Thoracic aorta (tissue), 2 donors: ENCODE measurements at regions not wholly inside any gene's neighbourhood (a gene's known extent, or its start where the extent isn't known, plus 50 kb on each side); places are given as distances from the start of the nearest gene placed in this dataset.
"Not testable (repeated sequence)": the region's sequence is repeated elsewhere in the genome, so short reads cannot be mapped to it uniquely, and the experiment has no call there.

Source experiments
- ATAC-seq: fragments of 150-250 bp; one replicate; pipeline ENCODE4 v1.8.0; 2017; ENCODE audit warnings: low read depth; ENCODE audit not compliant: insufficient number of reproducible peaks, low FRiP score
- DNase-seq: peaks from one replicate; pipeline ENCODE4 v3.0.0-alpha.2; 2020; ENCODE audit warnings: low spot score
- H3K27ac ChIP-seq, 2 donors: fragments of 200-600 bp; sonication (generic); 1 replicate in 1 of 2; 2 replicates in 1 of 2; pipeline ENCODE4 v1.5.1; 2016; ENCODE audit warnings: mild to moderate bottlenecking in 2 of 2, moderate library complexity in 2 of 2
- H3K27me3 ChIP-seq: fragments of 200-600 bp; sonication (generic); replicated peaks from 2 replicates; pipeline ENCODE4 v1.6.0; 2016; ENCODE audit warnings: mild to moderate bottlenecking; ENCODE audit not compliant: insufficient read depth
- H3K36me3 ChIP-seq: fragments of 200-600 bp; sonication (generic); one replicate; pipeline ENCODE4 v1.5.1; 2016
- H3K4me1 ChIP-seq, 2 donors: fragments of 200-600 bp; sonication (generic); 1 replicate in 1 of 2; 2 replicates in 1 of 2; pipeline versions ENCODE4 v1.5.1 to v1.6.0; 2016; ENCODE audit warnings: low read depth in 2 of 2, mild to moderate bottlenecking in 1 of 2; ENCODE audit not compliant: control insufficient read depth in 1 of 2
- H3K4me3 ChIP-seq: fragments of 200-600 bp; sonication (generic); 2 replicates; pipeline ENCODE4 v1.5.1; 2016; ENCODE audit warnings: mild to moderate bottlenecking
- H3K9me3 ChIP-seq: fragments of 200-600 bp; sonication (generic); 2 replicates; pipeline ENCODE4 v1.5.1; 2016
- TF ChIP-seq, protein P1 (sequence below): fragments of 200-600 bp; sonication (generic); IDR thresholded peaks from one replicate; pipeline ENCODE4 v1.5.1; 2019; ENCODE audit warnings: antibody characterized with exemption

DNA sequence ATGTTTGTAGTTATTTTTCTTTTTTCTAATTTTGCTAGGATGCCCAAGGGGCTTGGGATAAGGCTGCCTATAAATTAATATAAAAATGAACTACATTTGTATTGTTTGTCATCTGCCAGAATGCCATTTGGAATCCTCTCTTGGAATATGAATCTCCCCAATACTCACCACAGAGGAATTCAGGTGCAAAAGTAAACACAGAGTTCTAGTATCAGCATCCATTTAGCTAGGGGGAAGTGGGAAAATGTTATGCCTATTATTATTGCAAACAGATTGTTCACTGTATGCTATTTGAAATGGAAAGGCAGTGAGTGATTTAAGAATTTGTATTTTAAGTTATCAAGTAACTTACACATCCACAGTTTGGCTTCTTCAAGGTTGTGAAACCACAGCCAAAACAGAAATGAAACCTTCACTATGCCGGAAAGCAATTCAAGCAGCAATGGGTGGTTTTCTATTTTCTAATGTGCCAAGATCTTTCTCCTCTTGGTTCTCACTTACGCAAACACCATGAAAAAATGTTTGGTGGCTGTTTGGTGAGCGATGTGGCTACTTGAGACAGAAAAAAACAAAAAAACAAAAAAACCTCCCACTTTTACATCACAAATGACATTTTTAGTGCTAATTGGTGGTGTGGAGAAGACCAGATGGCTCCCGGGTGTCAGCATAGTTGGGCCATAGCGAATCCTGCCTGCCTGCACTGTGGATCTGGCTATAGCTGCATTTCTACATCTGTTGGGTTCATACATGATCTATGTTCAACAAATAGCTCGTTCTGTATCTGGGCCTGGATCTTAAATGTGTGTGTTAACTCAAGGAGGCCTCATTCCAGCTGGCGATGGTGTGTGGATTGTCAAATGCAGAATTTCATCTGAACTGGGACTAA, 200.8 kb upstream of the GIMD1 start:
- Histone ChIP-seq H3K36me3 (no peaks in the 10 kb centered on the region), H3K4me1 (no peaks in the 10 kb centered on the region), H3K27me3 (no peaks in the 10 kb centered on the region), H3K27ac (peak overlapping the region in 1 of 2 donors; percentile 28), H3K9me3 (no peaks in the 10 kb centered on the region), H3K4me3 (peak overlapping the region; percentile 7)
- TF ChIP-seq, protein P1, sequence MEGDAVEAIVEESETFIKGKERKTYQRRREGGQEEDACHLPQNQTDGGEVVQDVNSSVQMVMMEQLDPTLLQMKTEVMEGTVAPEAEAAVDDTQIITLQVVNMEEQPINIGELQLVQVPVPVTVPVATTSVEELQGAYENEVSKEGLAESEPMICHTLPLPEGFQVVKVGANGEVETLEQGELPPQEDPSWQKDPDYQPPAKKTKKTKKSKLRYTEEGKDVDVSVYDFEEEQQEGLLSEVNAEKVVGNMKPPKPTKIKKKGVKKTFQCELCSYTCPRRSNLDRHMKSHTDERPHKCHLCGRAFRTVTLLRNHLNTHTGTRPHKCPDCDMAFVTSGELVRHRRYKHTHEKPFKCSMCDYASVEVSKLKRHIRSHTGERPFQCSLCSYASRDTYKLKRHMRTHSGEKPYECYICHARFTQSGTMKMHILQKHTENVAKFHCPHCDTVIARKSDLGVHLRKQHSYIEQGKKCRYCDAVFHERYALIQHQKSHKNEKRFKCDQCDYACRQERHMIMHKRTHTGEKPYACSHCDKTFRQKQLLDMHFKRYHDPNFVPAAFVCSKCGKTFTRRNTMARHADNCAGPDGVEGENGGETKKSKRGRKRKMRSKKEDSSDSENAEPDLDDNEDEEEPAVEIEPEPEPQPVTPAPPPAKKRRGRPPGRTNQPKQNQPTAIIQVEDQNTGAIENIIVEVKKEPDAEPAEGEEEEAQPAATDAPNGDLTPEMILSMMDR = no peak
- ATAC-seq (no peak), DNase-seq (no peak)

DNA sequence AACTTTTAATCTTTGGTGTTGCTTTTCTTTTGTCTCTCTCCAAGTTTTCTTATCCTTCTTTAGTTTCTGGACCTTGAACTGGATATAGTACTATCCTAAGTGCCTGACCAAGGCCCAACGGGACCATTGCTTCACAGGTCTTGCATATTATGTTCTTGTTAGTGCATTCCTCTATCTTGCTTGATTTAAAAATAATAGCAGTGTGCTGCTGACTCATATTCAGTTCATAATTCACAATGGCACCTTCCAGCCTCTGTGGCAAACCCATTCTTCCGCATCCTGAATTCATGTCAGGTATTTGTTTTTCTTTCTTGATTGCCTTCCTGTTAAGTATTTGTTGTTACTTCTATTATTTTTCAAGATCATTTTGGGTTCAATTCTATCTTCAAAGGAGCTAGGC, 197.1 kb upstream of the GIMD1 start:
- TF ChIP-seq, protein P1 = no peak
- ATAC-seq (no peak), DNase-seq (no peak)
- H3K9me3 ChIP-seq = no peaks in the 10 kb centered on the region
- no peak overlapping the region for H3K4me3 ChIP-seq
- no peaks in the 10 kb centered on the region for H3K4me1 ChIP-seq
- no peaks in the 10 kb centered on the region for H3K36me3 ChIP-seq
- peak overlapping the region in 1 of 2 donors; percentile 1 for H3K27ac ChIP-seq
- no peaks in the 10 kb centered on the region for H3K27me3 ChIP-seq

DNA sequence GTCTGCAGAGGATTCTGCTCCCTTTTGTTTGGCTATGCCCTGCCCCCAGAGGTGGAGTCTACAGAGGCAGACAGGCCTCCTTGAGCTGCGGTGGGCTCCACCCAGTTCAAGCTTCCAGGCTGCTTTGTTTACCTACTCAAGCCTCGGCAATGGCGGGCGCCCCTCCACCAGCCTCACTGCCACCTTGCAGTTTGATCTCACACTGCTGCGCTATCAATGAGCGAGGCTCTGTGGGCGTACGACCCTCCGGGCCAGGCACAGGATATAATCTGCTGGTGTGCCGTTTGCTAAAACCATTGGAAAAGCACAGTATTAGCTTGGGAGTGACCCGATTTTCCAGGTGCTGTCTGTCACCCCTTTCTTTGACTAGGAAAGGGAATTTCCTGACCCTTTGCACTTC, 195.1 kb upstream of the GIMD1 start:
- not testable (repeated sequence) for H3K4me1 ChIP-seq, DNase-seq, H3K27ac ChIP-seq, H3K9me3 ChIP-seq, H3K27me3 ChIP-seq, H3K36me3 ChIP-seq, H3K4me3 ChIP-seq, ATAC-seq

DNA sequence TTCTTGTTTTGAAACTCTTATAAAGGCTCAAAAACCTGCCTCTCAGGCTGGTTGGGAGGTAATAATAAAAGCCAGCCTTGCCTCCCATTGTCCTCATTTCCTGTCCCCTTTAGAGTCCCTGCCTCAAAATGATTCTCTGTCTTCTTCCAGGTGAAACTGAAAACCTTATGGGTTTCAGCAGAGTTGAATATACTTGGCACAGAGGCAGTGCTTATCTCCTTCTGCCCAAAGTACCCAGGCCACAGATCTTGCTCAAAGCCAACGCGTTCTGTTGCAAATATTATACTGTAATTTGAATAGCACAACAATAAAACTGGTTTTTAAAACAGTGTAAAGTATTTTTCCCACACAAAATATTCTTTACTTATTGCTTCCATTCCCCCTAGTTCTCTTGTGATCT, 183.1 kb upstream of the GIMD1 start:
- Histone ChIP-seq H3K4me3 (no peak overlapping the region), H3K27ac (no peak overlapping the region), H3K27me3 (no peaks in the 10 kb centered on the region), H3K36me3 (no peaks in the 10 kb centered on the region), H3K4me1 (no peaks in the 10 kb centered on the region), H3K9me3 (no peaks in the 10 kb centered on the region)
- no peak for ATAC-seq
- no peak for DNase-seq
- TF ChIP-seq, protein P1 = no peak

DNA sequence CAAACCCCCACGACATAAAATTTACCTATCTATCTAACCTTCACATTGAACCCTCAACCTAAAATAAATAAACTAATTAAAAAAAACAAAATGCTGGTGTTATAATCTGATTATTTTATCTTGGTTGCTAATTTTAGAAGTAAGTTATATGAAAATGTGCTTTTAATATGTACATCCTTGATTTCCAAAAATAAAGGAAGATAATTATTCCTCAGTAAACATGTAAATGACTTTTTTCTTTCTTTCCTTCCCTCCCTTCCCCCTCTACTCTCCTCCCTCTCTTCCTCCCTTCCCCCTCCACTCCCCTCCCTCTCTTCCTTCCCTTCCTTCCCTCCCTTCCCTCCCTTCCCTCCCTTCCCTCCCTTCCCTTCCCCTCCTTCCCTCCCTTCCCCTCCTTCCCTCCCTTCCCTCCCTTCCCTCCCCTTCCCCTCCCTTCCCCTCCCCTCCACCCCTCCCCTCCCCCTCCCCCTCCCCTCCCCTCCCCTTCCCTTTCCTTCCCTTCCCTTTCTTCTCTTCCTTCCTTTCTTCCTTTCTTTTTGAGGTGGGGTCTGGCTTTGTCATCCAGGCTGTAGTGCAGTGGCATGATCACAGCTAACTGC, 180.0 kb upstream of the GIMD1 start:
- no peaks in the 10 kb centered on the region for H3K9me3 ChIP-seq
- ATAC-seq (no peak), DNase-seq (no peak)
- H3K27me3 ChIP-seq = no peaks in the 10 kb centered on the region
- H3K4me1 ChIP-seq = no peaks in the 10 kb centered on the region
- H3K4me3 ChIP-seq = no peak overlapping the region
- H3K36me3 ChIP-seq = no peaks in the 10 kb centered on the region
- H3K27ac ChIP-seq = no peak overlapping the region
- TF ChIP-seq, protein P1 = no peak
